BE2C (cell line): ENCODE measurements at regions not wholly inside any gene's neighbourhood (a gene's known extent, or its start where the extent isn't known, plus 50 kb on each side); places are given as distances from the start of the nearest gene placed in this dataset.

Experiments
- DNase-seq: peaks from one replicate; pipeline ENCODE4 v3.0.0-alpha.2; 2020
- H3K27me3 ChIP-seq: fragments of 250-450 bp; sonication (Bioruptor Pico); 2 replicates; pipeline ENCODE4 v1.5.1; 2020; ENCODE audit warnings: mild to moderate bottlenecking
- H3K36me3 ChIP-seq: fragments of 250-450 bp; sonication (Bioruptor Pico); 2 replicates; pipeline ENCODE4 v1.5.1; 2020; ENCODE audit warnings: mild to moderate bottlenecking
- H3K4me1 ChIP-seq: fragments of 250-450 bp; sonication (Bioruptor Pico); 2 replicates; pipeline ENCODE4 v1.5.1; 2020
- H3K4me3 ChIP-seq: 2 replicates; pipeline ENCODE4 v1.5.1; 2011; ENCODE audit warnings: low read depth, low read length
- H3K9me3 ChIP-seq: fragments of 250-450 bp; sonication (Bioruptor Pico); 2 replicates; pipeline ENCODE4 v1.5.1; 2020
- TF ChIP-seq, protein P1 (sequence below): IDR thresholded peaks from 2 replicates; pipeline ENCODE4 v1.5.1; 2012; ENCODE audit warnings: mild to moderate bottlenecking, low read depth, low read length

DNA sequence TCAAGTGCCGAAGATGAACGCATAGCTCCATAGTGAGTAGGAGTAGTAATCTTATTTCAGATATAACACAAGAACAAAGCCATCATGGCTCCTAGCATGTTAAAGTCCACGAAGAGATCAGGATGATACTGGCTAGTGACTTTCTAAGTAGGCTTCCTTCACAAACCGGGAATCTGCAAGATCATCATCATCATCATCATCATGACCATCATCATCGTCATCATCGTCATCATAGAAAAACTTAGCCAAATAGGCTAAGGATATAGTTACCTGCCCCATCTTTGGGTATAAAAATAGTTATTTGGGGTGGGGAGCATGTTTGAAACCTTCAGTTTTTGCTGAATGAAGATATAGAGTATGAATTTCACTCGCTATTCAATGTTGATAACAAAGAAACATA lies 57.9 kb downstream of the PYDC2 start:
- Histone ChIP-seq H3K27me3 (no peaks in the 10 kb centered on the region), H3K9me3 (no peaks in the 10 kb centered on the region), H3K36me3 (no peaks in the 10 kb centered on the region), H3K4me1 (no peaks in the 10 kb centered on the region; the same call in 1 of the 2 replicates), H3K4me3 (no peak overlapping the region)
- TF ChIP-seq, protein P1, sequence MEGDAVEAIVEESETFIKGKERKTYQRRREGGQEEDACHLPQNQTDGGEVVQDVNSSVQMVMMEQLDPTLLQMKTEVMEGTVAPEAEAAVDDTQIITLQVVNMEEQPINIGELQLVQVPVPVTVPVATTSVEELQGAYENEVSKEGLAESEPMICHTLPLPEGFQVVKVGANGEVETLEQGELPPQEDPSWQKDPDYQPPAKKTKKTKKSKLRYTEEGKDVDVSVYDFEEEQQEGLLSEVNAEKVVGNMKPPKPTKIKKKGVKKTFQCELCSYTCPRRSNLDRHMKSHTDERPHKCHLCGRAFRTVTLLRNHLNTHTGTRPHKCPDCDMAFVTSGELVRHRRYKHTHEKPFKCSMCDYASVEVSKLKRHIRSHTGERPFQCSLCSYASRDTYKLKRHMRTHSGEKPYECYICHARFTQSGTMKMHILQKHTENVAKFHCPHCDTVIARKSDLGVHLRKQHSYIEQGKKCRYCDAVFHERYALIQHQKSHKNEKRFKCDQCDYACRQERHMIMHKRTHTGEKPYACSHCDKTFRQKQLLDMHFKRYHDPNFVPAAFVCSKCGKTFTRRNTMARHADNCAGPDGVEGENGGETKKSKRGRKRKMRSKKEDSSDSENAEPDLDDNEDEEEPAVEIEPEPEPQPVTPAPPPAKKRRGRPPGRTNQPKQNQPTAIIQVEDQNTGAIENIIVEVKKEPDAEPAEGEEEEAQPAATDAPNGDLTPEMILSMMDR = no peak
- DNase-seq = no peak

DNA sequence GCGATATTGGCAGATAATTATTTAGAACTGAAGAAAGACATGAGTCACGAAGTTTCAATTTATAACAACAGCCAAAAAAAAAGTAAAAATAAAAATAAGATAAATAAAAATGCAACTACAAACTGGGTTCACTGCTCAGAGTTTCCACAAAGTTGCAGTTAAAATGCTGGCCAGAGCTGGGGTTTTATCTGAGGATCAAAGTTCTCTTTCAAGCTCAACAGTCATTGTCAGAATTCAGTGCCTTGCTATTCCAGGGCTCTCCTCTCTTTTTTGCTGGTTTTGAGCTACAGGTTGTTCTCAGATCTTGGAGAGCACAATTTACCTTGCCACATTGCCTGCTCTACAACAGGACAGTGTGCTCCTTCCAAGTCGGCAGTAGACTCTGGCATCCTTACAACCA lies 60.1 kb downstream of the PYDC2 start:
- Histone ChIP-seq H3K9me3 (no peaks in the 10 kb centered on the region), H3K4me1 (no peaks in the 10 kb centered on the region), H3K36me3 (no peaks in the 10 kb centered on the region), H3K4me3 (no peak overlapping the region), H3K27me3 (no peaks in the 10 kb centered on the region)
- TF ChIP-seq, protein P1 = no peak
- DNase-seq = no peak

DNA sequence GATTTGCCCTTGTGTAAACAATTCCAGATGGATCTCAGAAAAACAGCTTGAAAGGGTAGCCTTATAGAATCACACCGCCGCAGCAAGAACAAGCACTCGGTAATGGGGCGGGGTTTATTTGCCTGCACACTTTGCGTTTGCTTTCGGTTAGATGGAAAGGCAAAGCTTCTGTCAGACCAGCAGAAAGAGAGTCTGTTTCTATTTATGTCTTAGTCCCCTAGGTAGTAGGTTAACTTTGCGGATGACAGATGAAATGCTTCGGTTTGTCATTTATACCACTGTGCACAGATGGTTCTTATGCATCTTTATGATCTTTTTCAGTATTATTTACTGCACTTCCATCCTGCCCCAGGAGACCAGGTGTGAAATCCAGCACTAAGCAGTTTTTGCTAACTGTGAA lies 62.2 kb downstream of the PYDC2 start:
- DNase-seq = no peak
- Histone ChIP-seq H3K27me3 (no peaks in the 10 kb centered on the region), H3K36me3 (no peaks in the 10 kb centered on the region), H3K4me3 (no peak overlapping the region), H3K4me1 (no peaks in the 10 kb centered on the region), H3K9me3 (no peaks in the 10 kb centered on the region)
- TF ChIP-seq, protein P1 = no peak

DNA sequence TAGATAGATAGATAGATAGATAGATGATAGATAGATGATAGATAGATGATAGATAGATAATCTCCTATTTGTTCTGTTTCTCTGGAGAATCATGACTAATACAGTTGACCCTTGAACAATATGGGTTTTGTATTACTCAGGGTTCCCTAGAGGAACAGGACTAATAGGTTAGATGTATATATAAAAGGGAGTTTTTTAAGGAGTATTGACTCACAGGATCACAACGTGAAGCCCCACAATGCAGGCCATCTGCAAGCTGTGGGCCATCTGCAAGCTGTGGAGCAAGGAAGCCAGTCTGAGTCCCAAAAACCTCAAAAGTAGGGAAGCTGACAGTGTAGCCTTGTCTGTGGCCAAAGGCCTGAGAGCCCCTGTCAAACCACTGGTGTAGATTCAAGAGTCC lies 67.6 kb downstream of the PYDC2 start:
- TF ChIP-seq, protein P1 = no peak
- H3K4me3 ChIP-seq = no peak overlapping the region
- H3K9me3 ChIP-seq = no peaks in the 10 kb centered on the region
- DNase-seq = no peak
- no peaks in the 10 kb centered on the region for H3K4me1 ChIP-seq
- no peaks in the 10 kb centered on the region for H3K36me3 ChIP-seq
- no peaks in the 10 kb centered on the region for H3K27me3 ChIP-seq

DNA sequence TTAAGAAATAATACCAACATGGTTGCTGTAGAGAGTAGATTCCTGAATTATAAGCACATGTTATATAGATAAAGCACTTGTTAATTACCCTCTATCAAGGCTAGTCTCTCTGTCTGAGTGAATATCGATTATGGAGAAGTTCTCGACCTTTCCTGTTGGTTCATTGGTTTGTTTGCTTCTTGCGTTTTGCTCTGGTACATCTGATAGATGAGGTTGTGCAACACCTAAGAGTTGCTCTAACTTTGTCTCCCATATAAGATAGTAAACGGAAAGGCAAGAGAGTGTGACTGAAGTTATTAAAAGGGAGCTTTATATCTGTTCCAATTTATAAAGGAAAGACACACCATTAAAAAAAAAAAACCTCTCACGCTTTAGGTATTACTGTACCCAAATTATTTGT lies 69.0 kb downstream of the PYDC2 start:
- no peaks in the 10 kb centered on the region for H3K9me3 ChIP-seq

DNA sequence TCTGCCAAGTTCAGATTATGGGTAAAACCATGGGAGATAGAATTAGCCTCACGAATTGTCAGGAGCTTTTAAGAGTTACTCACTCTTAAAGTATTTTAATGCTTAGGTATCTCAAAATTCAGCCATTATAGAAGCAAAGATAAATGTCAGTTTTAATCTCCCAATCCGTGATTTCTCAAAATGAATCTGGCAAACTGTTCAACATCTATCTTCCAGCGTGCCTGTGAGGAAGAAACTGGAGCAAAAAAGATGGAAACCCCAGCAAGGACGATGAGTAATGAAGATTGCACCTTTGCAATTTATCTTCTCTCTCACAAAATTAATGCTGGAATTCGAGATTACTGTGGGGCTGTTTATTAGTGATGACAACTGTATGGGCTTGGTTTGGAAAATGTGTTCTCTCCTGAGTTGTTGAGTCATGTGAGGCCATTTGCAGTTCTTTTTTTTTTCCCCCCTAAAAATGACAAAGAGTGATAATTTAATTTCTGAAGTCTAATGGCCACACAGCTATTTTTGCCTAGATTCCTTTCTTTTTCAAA lies 70.5 kb downstream of the PYDC2 start:
- TF ChIP-seq, protein P1 = no peak
- no peak for DNase-seq
- no peaks in the 10 kb centered on the region for H3K9me3 ChIP-seq
- no peak overlapping the region for H3K4me3 ChIP-seq
- no peaks in the 10 kb centered on the region for H3K36me3 ChIP-seq
- H3K4me1 ChIP-seq = no peaks in the 10 kb centered on the region
- H3K27me3 ChIP-seq = no peaks in the 10 kb centered on the region

More for the DNA sequence above, 69.0 kb downstream of the PYDC2 start:
- no peaks in the 10 kb centered on the region for H3K36me3 ChIP-seq
- H3K4me1 ChIP-seq = no peaks in the 10 kb centered on the region
- no peak for DNase-seq
- no peaks in the 10 kb centered on the region for H3K27me3 ChIP-seq
- H3K4me3 ChIP-seq = no peak overlapping the region
- TF ChIP-seq, protein P1 = no peak
